ENCODE measurements at regions not wholly inside any gene's neighbourhood (a gene's known extent, or its start where the extent isn't known, plus 50 kb on each side); places are given as distances from the start of the nearest gene placed in this dataset.

DNA sequence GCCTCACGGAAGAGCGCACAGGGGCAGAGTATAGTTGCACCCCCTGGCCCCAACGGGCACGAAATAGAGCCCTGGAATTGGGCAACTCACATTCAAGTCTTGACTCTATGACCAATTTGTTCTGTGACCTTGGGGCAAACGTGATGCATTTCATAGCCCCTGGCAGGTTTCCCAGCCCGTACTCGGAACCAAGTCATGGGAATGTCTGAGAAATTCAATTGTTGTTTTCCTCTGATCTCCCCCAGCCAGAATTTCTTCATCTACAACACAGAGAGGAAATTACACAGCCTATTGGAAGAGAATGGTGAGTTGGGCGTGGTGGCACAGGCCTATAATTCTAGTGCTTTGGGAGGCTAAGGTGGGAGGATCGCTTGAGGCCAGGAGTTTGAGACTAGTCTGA is 322.3 kb upstream of the SULF2 start:
- TF ChIP-seq, protein P1, sequence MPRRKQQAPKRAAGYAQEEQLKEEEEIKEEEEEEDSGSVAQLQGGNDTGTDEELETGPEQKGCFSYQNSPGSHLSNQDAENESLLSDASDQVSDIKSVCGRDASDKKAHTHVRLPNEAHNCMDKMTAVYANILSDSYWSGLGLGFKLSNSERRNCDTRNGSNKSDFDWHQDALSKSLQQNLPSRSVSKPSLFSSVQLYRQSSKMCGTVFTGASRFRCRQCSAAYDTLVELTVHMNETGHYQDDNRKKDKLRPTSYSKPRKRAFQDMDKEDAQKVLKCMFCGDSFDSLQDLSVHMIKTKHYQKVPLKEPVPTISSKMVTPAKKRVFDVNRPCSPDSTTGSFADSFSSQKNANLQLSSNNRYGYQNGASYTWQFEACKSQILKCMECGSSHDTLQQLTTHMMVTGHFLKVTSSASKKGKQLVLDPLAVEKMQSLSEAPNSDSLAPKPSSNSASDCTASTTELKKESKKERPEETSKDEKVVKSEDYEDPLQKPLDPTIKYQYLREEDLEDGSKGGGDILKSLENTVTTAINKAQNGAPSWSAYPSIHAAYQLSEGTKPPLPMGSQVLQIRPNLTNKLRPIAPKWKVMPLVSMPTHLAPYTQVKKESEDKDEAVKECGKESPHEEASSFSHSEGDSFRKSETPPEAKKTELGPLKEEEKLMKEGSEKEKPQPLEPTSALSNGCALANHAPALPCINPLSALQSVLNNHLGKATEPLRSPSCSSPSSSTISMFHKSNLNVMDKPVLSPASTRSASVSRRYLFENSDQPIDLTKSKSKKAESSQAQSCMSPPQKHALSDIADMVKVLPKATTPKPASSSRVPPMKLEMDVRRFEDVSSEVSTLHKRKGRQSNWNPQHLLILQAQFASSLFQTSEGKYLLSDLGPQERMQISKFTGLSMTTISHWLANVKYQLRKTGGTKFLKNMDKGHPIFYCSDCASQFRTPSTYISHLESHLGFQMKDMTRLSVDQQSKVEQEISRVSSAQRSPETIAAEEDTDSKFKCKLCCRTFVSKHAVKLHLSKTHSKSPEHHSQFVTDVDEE (CRISPR knock-in tag; IDR thresholded peaks at IDR 0.05): no peak
- no peak for TF ChIP-seq PPARA (CRISPR knock-in tag; IDR thresholded peaks at IDR 0.05; ENCODE audit: borderline replicate concordance)
- TF ChIP-seq TCF4 (CRISPR knock-in tag; IDR thresholded peaks at IDR 0.05; ENCODE audit: borderline replicate concordance): no peak
- TF ChIP-seq RARB (CRISPR knock-in tag; IDR thresholded peaks at IDR 0.05): no peak
- TF ChIP-seq, protein P2, sequence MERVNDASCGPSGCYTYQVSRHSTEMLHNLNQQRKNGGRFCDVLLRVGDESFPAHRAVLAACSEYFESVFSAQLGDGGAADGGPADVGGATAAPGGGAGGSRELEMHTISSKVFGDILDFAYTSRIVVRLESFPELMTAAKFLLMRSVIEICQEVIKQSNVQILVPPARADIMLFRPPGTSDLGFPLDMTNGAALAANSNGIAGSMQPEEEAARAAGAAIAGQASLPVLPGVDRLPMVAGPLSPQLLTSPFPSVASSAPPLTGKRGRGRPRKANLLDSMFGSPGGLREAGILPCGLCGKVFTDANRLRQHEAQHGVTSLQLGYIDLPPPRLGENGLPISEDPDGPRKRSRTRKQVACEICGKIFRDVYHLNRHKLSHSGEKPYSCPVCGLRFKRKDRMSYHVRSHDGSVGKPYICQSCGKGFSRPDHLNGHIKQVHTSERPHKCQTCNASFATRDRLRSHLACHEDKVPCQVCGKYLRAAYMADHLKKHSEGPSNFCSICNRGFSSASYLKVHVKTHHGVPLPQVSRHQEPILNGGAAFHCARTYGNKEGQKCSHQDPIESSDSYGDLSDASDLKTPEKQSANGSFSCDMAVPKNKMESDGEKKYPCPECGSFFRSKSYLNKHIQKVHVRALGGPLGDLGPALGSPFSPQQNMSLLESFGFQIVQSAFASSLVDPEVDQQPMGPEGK (CRISPR knock-in tag; IDR thresholded peaks at IDR 0.05; ENCODE audit: borderline replicate concordance): no peak
- TF ChIP-seq, protein P3, sequence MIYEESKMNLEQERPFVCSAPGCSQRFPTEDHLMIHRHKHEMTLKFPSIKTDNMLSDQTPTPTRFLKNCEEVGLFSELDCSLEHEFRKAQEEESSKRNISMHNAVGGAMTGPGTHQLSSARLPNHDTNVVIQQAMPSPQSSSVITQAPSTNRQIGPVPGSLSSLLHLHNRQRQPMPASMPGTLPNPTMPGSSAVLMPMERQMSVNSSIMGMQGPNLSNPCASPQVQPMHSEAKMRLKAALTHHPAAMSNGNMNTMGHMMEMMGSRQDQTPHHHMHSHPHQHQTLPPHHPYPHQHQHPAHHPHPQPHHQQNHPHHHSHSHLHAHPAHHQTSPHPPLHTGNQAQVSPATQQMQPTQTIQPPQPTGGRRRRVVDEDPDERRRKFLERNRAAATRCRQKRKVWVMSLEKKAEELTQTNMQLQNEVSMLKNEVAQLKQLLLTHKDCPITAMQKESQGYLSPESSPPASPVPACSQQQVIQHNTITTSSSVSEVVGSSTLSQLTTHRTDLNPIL (CRISPR knock-in tag; IDR thresholded peaks at IDR 0.05; ENCODE audit: low read depth): no peak
- no peak for TF ChIP-seq ZFP3 (CRISPR knock-in tag; IDR thresholded peaks at IDR 0.05)
- no peak for TF ChIP-seq ARNTL (CRISPR knock-in tag; IDR thresholded peaks at IDR 0.05; ENCODE audit: borderline replicate concordance, low read depth)
- TF ChIP-seq BACH2 (CRISPR knock-in tag; IDR thresholded peaks at IDR 0.05; ENCODE audit: borderline replicate concordance): no peak
- TF ChIP-seq ZFP30 (CRISPR knock-in tag; IDR thresholded peaks at IDR 0.05): no peak
- no peak for TF ChIP-seq GLIS3 (CRISPR knock-in tag; IDR thresholded peaks at IDR 0.05)
- TF ChIP-seq ZNF8 (CRISPR knock-in tag; IDR thresholded peaks at IDR 0.05): no peak
- TF ChIP-seq ZC3H10 (CRISPR knock-in tag; IDR thresholded peaks at IDR 0.05): no peak
- no peak for TF ChIP-seq SNAI2 (CRISPR knock-in tag; IDR thresholded peaks at IDR 0.05)

Measured in SK-N-SH treated with all-trans-retinoic acid at 6 μM for 48 hours (cell line).